ENCODE measurements at regions not wholly inside any gene's neighbourhood (a gene's known extent, or its start where the extent isn't known, plus 50 kb on each side); places are given as distances from the start of the nearest gene placed in this dataset.

DNA sequence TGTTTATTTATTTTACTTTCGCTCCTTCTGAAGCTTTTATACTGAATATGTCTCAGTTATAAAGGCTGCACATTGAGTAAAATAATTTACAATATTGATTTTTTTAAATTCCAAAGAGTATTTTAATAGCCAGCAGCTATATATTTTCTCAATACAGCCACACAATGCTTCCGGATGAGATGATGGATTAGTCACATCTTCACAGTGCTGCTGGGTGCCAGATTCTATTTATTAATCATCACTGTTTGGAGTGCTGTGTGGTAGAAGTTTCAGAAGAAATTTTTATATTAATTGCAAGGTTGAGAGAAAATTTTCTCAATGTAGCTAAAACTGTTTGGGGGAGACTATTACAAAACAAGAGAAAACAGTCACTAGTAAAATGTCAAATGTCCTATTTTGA, 989.8 kb downstream of the TLE4 start:
- TF ChIP-seq POLR2A (IDR thresholded peaks at IDR 0.05) = no peak
- no peak for TF ChIP-seq POLR2AphosphoS5 (IDR thresholded peaks at IDR 0.05)
